OCI-LY1 (cell line): ENCODE measurements at regions not wholly inside any gene's neighbourhood (a gene's known extent, or its start where the extent isn't known, plus 50 kb on each side); places are given as distances from the start of the nearest gene placed in this dataset.

ENCODE experiments used
- H2AFZ ChIP-seq: fragments of 200-600 bp; sonication (generic), shearing (Covaris generic); 2 replicates; pipeline ENCODE4 v1.6.0; 2014; ENCODE audit warnings: antibody characterized with exemption, mild to moderate bottlenecking, low read length
- H3F3A ChIP-seq: fragments of 200-600 bp; sonication (generic), shearing (Covaris generic); 2 replicates; pipeline ENCODE4 v1.6.0; 2014; ENCODE audit warnings: mild to moderate bottlenecking, antibody characterized with exemption, low read length, moderate library complexity; ENCODE audit not compliant: insufficient read depth
- H3K27ac ChIP-seq: fragments of 200-600 bp; sonication (generic); 2 replicates; pipeline ENCODE4 v1.5.1; 2014; ENCODE audit warnings: low read length, mixed run types, mild to moderate bottlenecking, low read depth; ENCODE audit not compliant: poor library complexity, severe bottlenecking
- H3K27me3 ChIP-seq: fragments of 200-600 bp; sonication (generic); 2 replicates; pipeline ENCODE4 v1.6.0; 2014; ENCODE audit warnings: antibody characterized with exemption, mild to moderate bottlenecking, low read length, moderate library complexity; ENCODE audit not compliant: insufficient read depth
- H3K36me3 ChIP-seq: fragments of 200-600 bp; sonication (generic); 2 replicates; pipeline ENCODE4 v1.6.1; 2014; ENCODE audit warnings: mild to moderate bottlenecking, antibody characterized with exemption, low read length, moderate library complexity, mixed read lengths; ENCODE audit not compliant: insufficient read depth
- H3K4me1 ChIP-seq: fragments of 200-600 bp; sonication (generic); 2 replicates; pipeline ENCODE4 v1.5.1; 2014; ENCODE audit warnings: mild to moderate bottlenecking, low read length, moderate library complexity; ENCODE audit not compliant: insufficient read depth, severe bottlenecking
- H3K4me2 ChIP-seq: fragments of 200-600 bp; sonication (generic), shearing (Covaris generic); 2 replicates; pipeline ENCODE4 v1.6.1; 2014; ENCODE audit warnings: low read length
- H3K4me3 ChIP-seq: fragments of 200-600 bp; sonication (generic); 2 replicates; pipeline ENCODE4 v1.5.1; 2014; ENCODE audit warnings: low read length, low read depth, mild to moderate bottlenecking, mixed read lengths; ENCODE audit not compliant: poor library complexity, severe bottlenecking
- H3K79me2 ChIP-seq: fragments of 200-600 bp; shearing (Covaris generic); 2 replicates; pipeline ENCODE4 v1.6.1; 2016; ENCODE audit warnings: mixed run types, low read length, mixed read lengths; ENCODE audit not compliant: insufficient read depth
- H3K9ac ChIP-seq: fragments of 200-600 bp; sonication (generic), shearing (Covaris generic); 2 replicates; pipeline ENCODE4 v1.6.1; 2014; ENCODE audit warnings: mild to moderate bottlenecking, low read length, mixed read lengths
- H3K9me2 ChIP-seq: fragments of 200-600 bp; sonication (generic), shearing (Covaris generic); 2 replicates; pipeline ENCODE4 v1.6.1; 2014; ENCODE audit warnings: low read depth, mild to moderate bottlenecking, low read length, mixed read lengths
- H3K9me3 ChIP-seq: fragments of 200-600 bp; shearing (Covaris generic); 2 replicates; pipeline ENCODE4 v1.6.1; 2014; ENCODE audit warnings: low read length, mixed read lengths
- H4K20me1 ChIP-seq: fragments of 200-600 bp; sonication (generic), shearing (Covaris generic); 2 replicates; pipeline ENCODE4 v1.6.0; 2016; ENCODE audit warnings: mild to moderate bottlenecking, low read length; ENCODE audit not compliant: insufficient read depth
- EZH2 ChIP-seq: fragments of 200-600 bp; sonication (generic), shearing (Covaris generic); IDR thresholded peaks from 2 replicates; pipeline ENCODE4 v1.8.0; 2017; ENCODE audit warnings: borderline replicate concordance, mixed run types, mild to moderate bottlenecking, antibody characterized with exemption, low read length, moderate library complexity, mixed read lengths
- TF ChIP-seq, protein P1 (sequence below): fragments of 200-600 bp; sonication (generic), shearing (Covaris generic); IDR thresholded peaks from 2 replicates; pipeline ENCODE4 v1.5.1; 2017; ENCODE audit warnings: mild to moderate bottlenecking, antibody characterized with exemption, low read length, moderate library complexity, mixed read lengths

GRCh38 chr10:29732918-29733317 is 98.1 kb upstream of the SVIL start:
- Histone ChIP-seq H4K20me1 (no peaks in the 10 kb centered on the region), H3K27ac (no peak overlapping the region), H3K27me3 (no peaks in the 10 kb centered on the region), H3F3A (no peaks in the 10 kb centered on the region), H2AFZ (no peak overlapping the region), H3K9me2 (no peaks in the 10 kb centered on the region), H3K79me2 (no peaks in the 10 kb centered on the region), H3K4me3 (no peak overlapping the region), H3K9ac (no peak overlapping the region), H3K9me3 (no peaks in the 10 kb centered on the region), H3K4me1 (no peaks in the 10 kb centered on the region), H3K4me2 (no peak overlapping the region), H3K36me3 (no peaks in the 10 kb centered on the region)
- TF ChIP-seq, protein P1, sequence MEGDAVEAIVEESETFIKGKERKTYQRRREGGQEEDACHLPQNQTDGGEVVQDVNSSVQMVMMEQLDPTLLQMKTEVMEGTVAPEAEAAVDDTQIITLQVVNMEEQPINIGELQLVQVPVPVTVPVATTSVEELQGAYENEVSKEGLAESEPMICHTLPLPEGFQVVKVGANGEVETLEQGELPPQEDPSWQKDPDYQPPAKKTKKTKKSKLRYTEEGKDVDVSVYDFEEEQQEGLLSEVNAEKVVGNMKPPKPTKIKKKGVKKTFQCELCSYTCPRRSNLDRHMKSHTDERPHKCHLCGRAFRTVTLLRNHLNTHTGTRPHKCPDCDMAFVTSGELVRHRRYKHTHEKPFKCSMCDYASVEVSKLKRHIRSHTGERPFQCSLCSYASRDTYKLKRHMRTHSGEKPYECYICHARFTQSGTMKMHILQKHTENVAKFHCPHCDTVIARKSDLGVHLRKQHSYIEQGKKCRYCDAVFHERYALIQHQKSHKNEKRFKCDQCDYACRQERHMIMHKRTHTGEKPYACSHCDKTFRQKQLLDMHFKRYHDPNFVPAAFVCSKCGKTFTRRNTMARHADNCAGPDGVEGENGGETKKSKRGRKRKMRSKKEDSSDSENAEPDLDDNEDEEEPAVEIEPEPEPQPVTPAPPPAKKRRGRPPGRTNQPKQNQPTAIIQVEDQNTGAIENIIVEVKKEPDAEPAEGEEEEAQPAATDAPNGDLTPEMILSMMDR: no peak
- no peak for TF ChIP-seq EZH2

DNA sequence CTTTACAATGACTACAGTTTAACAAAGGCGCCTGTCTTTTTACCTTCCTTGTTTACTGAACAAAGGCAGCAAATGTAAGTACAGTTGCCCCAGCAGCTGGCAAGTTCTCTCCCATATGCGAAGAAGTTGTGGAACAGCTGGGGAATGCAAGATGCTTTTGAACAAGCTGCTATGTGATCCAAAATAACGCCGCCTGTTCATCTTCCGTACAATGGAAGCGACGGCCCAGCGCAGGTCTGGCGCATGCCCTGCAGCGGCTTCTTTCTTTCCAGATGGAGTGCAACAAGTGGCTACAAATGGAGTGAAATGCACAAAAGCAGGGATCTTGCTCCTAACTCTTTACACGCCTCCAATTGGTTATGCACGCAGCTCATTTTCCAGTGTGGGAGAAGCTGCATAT is 97.0 kb upstream of the SVIL start:
- H3K79me2 ChIP-seq: no peaks in the 10 kb centered on the region
- no peaks in the 10 kb centered on the region for H3K9me2 ChIP-seq
- H3F3A ChIP-seq: no peaks in the 10 kb centered on the region
- H2AFZ ChIP-seq: no peak overlapping the region
- H4K20me1 ChIP-seq: no peaks in the 10 kb centered on the region
- TF ChIP-seq, protein P1: no peak
- TF ChIP-seq EZH2: no peak
- no peaks in the 10 kb centered on the region for H3K36me3 ChIP-seq
- no peaks in the 10 kb centered on the region for H3K9me3 ChIP-seq
- H3K27ac ChIP-seq: no peak overlapping the region
- no peak overlapping the region for H3K4me3 ChIP-seq
- H3K27me3 ChIP-seq: no peaks in the 10 kb centered on the region
- no peak overlapping the region for H3K4me2 ChIP-seq
- H3K9ac ChIP-seq: no peak overlapping the region
- H3K4me1 ChIP-seq: no peaks in the 10 kb centered on the region

DNA sequence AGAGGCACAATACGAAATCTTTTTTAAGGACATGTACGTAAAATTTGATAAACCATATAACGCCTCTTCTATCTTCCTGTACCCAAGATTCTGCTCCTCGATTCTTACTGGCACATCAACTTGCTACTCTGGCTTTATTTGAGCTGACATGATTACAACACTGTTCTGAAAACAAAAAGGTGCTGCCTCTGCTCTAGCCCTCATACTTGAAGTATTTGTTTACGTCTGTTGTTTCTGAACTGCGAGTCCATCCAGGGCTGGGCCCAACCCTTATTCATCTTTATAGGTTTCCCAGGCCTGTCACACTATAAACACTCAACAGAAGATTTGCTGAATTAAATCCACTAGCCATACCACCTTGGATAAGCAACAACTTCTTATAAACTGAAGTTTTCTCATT is 96.2 kb upstream of the SVIL start:
- no peaks in the 10 kb centered on the region for H3K36me3 ChIP-seq
- no peaks in the 10 kb centered on the region for H3K9me2 ChIP-seq
- H4K20me1 ChIP-seq: no peaks in the 10 kb centered on the region
- H3K9ac ChIP-seq: no peak overlapping the region
- H3K27me3 ChIP-seq: no peaks in the 10 kb centered on the region
- H3F3A ChIP-seq: no peaks in the 10 kb centered on the region
- H3K4me1 ChIP-seq: no peaks in the 10 kb centered on the region
- H3K4me2 ChIP-seq: no peak overlapping the region
- TF ChIP-seq, protein P1: no peak
- no peak for TF ChIP-seq EZH2
- no peak overlapping the region for H3K27ac ChIP-seq
- H3K79me2 ChIP-seq: no peaks in the 10 kb centered on the region
- no peak overlapping the region for H3K4me3 ChIP-seq
- no peak overlapping the region for H2AFZ ChIP-seq
- no peaks in the 10 kb centered on the region for H3K9me3 ChIP-seq
